HepG2 (cell line): ENCODE measurements at regions not wholly inside any gene's neighbourhood (a gene's known extent, or its start where the extent isn't known, plus 50 kb on each side); places are given as distances from the start of the nearest gene placed in this dataset.
A peak's percentile ranks its signal among the peaks of the same experiment; 100 is the strongest.

Experiments used
- EHMT2 ChIP-seq: fragments of 200-600 bp; sonication (generic); IDR thresholded peaks from 2 replicates; pipeline ENCODE4 v1.7.0; 2017; ENCODE audit warnings: antibody characterized with exemption, low read depth, low read length, borderline replicate concordance
- FOXK2 ChIP-seq: fragments of 450-650 bp; IDR thresholded peaks from 2 replicates; pipeline ENCODE4 v1.6.1; 2016
- HNRNPLL ChIP-seq: fragments of 200-400 bp; formaldehyde crosslinking; IDR thresholded peaks from 2 replicates; pipeline ENCODE4 v1.6.1; 2017; ENCODE audit warnings: mild to moderate bottlenecking, low read depth, low read length; ENCODE audit not compliant: poor library complexity, severe bottlenecking
- HOXA3 ChIP-seq: sonication (generic); formaldehyde crosslinking; IDR thresholded peaks from 2 replicates; pipeline ENCODE4 v1.5.0; 2020; ENCODE audit warnings: missing genetic modification reagents
- KLF13 ChIP-seq: sonication (generic); formaldehyde crosslinking; IDR thresholded peaks from 2 replicates; pipeline ENCODE4 v1.4.0; 2020; ENCODE audit warnings: mild to moderate bottlenecking, missing genetic modification reagents
- RXRB ChIP-seq: IDR thresholded peaks from 2 replicates; pipeline ENCODE4 v1.6.1; 2016; ENCODE audit warnings: borderline replicate concordance, missing genetic modification reagents, missing compliant biosample characterization
- U2AF2 ChIP-seq: fragments of 200-400 bp; formaldehyde crosslinking; IDR thresholded peaks from 2 replicates; pipeline ENCODE4 v1.6.1; 2017; ENCODE audit warnings: low read depth, mild to moderate bottlenecking, low read length
- ZBTB7B ChIP-seq: sonication (generic); formaldehyde crosslinking; IDR thresholded peaks from 2 replicates; pipeline ENCODE4 v1.4.0; 2020; ENCODE audit warnings: missing genetic modification reagents
- ZMYM4 ChIP-seq: sonication (generic); formaldehyde crosslinking; IDR thresholded peaks from 2 replicates; pipeline ENCODE4 v1.8.1; 2023; ENCODE audit warnings: mild to moderate bottlenecking, missing genetic modification reagents
- ZNF101 ChIP-seq: sonication (generic); formaldehyde crosslinking; IDR thresholded peaks from 2 replicates; pipeline ENCODE4 v1.4.0; 2020; ENCODE audit warnings: mild to moderate bottlenecking, low read depth, missing genetic modification reagents, borderline replicate concordance
- ZNF878 ChIP-seq: sonication (generic); formaldehyde crosslinking; IDR thresholded peaks from 2 replicates; pipeline ENCODE4 v1.8.1; 2023; ENCODE audit warnings: mild to moderate bottlenecking, missing genetic modification reagents, moderate library complexity
- ZNF883 ChIP-seq: sonication (generic); formaldehyde crosslinking; IDR thresholded peaks from 2 replicates; pipeline ENCODE4 v1.5.1; 2020; ENCODE audit warnings: mild to moderate bottlenecking, missing genetic modification reagents; ENCODE audit errors: not compliant biosample characterization
- TF ChIP-seq, protein P1 (sequence below): sonication (generic); formaldehyde crosslinking; IDR thresholded peaks from 2 replicates; pipeline ENCODE4 v1.4.0; 2020; ENCODE audit warnings: mild to moderate bottlenecking, missing genetic modification reagents
- TF ChIP-seq, protein P2 (sequence below): sonication (generic); formaldehyde crosslinking; IDR thresholded peaks from 2 replicates; pipeline ENCODE4 v1.5.0; 2020; ENCODE audit warnings: mild to moderate bottlenecking, missing genetic modification reagents
- TF ChIP-seq, protein P3 (sequence below): sonication (generic); formaldehyde crosslinking; IDR thresholded peaks from 2 replicates; pipeline ENCODE4 v1.4.0; 2020; ENCODE audit warnings: missing genetic modification reagents
- TF ChIP-seq, protein P4 (sequence below): sonication (generic); formaldehyde crosslinking; IDR thresholded peaks from 2 replicates; pipeline ENCODE4 v1.5.0; 2020; ENCODE audit warnings: missing genetic modification reagents

DNA sequence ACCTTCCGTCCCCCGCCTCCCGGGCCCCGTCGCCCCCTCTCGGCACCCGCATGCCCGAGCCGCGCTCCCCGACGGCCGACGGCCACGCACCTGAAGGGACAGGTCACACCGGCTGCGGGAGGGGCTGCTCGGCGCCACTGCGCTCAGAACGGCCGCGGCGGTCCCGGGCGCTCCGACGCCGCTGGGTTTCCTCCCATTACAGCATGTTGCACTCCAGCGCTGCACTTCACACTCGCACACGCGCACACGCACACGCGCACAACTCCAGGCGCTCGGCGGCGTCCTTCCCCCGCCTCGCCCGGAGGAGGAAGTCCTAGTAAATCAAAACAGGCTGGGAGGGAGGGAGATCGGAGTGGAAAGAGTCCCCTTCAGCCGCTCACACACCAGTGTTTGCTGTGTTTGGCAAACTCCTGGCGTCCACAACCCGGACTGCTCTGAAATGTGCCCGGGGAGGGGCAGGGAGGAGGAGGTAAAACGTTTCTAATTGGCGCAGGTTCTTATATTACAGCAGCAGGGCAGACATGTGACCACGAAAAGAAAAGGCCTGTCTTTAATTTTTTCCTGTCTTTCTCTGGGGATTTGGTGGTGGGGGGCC, 76.7 kb upstream of the VGLL4 start (continued):
- TF ChIP-seq, protein P1, sequence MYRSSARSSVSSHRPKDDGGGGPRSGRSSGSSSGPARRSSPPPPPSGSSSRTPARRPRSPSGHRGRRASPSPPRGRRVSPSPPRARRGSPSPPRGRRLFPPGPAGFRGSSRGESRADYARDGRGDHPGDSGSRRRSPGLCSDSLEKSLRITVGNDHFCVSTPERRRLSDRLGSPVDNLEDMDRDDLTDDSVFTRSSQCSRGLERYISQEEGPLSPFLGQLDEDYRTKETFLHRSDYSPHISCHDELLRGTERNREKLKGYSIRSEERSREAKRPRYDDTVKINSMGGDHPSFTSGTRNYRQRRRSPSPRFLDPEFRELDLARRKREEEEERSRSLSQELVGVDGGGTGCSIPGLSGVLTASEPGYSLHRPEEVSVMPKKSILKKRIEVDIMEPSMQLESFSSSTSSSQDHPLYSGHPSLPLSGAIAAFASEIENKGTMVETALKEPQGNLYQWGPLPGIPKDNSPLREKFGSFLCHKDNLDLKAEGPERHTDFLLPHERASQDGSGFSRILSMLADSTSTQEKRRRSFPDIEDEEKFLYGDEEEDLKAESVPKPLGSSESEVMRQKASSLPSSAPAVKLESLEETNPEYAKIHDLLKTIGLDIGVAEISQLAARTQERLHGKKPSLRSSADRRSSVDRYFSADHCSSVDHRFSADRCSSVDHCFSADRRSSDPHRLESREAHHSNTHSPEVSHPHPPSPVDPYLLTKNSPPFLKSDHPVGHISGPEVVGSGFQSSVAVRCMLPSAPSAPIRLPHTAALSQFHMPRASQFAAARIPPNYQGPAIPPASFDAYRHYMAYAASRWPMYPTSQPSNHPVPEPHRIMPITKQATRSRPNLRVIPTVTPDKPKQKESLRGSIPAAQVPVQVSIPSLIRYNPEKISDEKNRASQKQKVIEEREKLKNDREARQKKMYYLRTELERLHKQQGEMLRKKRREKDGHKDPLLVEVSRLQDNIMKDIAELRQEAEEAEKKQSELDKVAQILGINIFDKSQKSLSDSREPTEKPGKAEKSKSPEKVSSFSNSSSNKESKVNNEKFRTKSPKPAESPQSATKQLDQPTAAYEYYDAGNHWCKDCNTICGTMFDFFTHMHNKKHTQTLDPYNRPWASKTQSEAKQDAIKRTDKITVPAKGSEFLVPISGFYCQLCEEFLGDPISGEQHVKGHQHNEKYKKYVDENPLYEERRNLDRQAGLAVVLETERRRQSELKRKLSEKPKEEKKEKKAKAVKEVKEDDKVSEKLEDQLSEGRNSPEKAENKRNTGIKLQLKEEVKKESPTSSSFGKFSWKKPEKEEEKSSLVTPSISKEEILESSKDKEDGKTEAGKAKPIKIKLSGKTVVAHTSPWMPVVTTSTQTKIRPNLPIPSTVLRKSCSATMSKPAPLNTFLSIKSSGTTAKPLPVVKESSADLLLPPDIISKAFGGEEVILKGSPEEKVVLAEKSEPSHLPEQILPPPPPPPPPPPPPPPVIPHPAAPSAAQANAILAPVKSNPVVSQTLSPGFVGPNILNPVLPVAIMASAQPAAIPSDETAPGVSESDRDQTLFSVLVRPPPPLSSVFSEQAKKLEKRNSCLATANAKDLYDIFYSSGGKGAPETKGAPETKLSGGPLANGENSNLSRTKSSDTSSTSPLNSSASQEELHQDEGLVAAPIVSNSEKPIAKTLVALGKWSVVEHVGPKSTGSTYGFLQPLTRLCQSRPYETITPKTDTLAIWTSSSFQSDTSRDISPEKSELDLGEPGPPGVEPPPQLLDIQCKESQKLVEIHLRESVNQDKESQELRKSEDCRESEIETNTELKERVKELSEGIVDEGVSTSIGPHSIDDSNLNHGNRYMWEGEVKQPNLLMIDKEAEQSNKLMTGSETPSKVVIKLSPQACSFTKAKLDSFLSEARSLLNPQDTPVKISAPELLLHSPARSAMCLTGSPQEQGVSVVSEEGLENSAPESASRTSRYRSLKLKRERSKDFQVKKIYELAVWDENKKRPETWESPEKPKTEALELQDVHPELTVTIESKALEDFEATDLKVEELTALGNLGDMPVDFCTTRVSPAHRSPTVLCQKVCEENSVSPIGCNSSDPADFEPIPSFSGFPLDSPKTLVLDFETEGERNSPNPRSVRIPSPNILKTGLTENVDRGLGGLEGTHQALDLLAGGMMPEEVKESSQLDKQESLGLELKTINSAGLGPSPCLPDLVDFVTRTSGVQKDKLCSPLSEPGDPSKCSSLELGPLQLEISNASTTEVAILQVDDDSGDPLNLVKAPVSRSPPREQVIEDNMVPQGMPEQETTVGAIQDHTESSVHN (CRISPR knock-in tag), result no peak
- TF ChIP-seq, protein P2, sequence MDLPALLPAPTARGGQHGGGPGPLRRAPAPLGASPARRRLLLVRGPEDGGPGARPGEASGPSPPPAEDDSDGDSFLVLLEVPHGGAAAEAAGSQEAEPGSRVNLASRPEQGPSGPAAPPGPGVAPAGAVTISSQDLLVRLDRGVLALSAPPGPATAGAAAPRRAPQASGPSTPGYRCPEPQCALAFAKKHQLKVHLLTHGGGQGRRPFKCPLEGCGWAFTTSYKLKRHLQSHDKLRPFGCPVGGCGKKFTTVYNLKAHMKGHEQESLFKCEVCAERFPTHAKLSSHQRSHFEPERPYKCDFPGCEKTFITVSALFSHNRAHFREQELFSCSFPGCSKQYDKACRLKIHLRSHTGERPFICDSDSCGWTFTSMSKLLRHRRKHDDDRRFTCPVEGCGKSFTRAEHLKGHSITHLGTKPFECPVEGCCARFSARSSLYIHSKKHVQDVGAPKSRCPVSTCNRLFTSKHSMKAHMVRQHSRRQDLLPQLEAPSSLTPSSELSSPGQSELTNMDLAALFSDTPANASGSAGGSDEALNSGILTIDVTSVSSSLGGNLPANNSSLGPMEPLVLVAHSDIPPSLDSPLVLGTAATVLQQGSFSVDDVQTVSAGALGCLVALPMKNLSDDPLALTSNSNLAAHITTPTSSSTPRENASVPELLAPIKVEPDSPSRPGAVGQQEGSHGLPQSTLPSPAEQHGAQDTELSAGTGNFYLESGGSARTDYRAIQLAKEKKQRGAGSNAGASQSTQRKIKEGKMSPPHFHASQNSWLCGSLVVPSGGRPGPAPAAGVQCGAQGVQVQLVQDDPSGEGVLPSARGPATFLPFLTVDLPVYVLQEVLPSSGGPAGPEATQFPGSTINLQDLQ (CRISPR knock-in tag), result no peak
- TF ChIP-seq U2AF2 (no peak), HOXA3 (CRISPR knock-in tag) (no peak), FOXK2 (no peak), HNRNPLL (peak; percentile 90), KLF13 (CRISPR knock-in tag) (no peak), ZNF878 (no peak), ZMYM4 (0 out of 2 replicates have a peak, but pooled peaks have one; percentile 5), ZBTB7B (CRISPR knock-in tag) (peak; percentile 17; the same call in 1 of the 2 replicates), ZNF101 (CRISPR knock-in tag) (no peak; the same call in 1 of the 2 replicates), RXRB (CRISPR knock-in tag) (peak; percentile 36; the same call in 1 of the 2 replicates), ZNF883 (CRISPR knock-in tag) (peak; percentile 79), EHMT2 (no peak)
- TF ChIP-seq, protein P3, sequence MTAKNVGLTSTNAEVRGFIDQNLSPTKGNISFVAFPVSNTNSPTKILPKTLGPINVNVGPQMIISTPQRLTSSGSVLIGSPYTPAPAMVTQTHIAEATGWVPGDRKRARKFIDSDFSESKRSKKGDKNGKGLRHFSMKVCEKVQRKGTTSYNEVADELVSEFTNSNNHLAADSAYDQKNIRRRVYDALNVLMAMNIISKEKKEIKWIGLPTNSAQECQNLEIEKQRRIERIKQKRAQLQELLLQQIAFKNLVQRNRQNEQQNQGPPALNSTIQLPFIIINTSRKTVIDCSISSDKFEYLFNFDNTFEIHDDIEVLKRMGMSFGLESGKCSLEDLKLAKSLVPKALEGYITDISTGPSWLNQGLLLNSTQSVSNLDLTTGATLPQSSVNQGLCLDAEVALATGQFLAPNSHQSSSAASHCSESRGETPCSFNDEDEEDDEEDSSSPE (CRISPR knock-in tag), result peak; percentile 38; the same call in 1 of the 2 replicates
- TF ChIP-seq, protein P4, sequence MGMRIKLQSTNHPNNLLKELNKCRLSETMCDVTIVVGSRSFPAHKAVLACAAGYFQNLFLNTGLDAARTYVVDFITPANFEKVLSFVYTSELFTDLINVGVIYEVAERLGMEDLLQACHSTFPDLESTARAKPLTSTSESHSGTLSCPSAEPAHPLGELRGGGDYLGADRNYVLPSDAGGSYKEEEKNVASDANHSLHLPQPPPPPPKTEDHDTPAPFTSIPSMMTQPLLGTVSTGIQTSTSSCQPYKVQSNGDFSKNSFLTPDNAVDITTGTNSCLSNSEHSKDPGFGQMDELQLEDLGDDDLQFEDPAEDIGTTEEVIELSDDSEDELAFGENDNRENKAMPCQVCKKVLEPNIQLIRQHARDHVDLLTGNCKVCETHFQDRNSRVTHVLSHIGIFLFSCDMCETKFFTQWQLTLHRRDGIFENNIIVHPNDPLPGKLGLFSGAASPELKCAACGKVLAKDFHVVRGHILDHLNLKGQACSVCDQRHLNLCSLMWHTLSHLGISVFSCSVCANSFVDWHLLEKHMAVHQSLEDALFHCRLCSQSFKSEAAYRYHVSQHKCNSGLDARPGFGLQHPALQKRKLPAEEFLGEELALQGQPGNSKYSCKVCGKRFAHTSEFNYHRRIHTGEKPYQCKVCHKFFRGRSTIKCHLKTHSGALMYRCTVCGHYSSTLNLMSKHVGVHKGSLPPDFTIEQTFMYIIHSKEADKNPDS (CRISPR knock-in tag), result no peak
